ENCODE measurements at regions not wholly inside any gene's neighbourhood (a gene's known extent, or its start where the extent isn't known, plus 50 kb on each side); places are given as distances from the start of the nearest gene placed in this dataset.

DNA sequence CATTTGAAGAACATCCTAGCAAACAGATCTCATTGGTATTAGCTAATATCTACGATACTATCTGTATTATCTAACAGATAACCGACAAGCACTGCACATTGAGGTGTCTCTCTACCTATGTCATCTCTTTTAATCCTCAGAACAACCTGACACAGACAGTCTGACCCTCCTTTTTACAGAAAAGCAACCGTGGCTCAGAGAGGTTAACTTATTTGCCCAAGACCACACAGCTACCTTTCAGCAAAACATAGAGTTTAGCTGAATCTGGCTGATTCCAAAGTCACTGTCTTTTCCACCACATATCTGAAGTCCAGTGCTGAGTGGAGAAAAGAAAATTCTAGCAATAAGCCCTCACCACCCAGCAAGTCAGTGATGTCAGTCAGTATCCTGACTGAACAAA lies 358.7 kb upstream of the JARID2 start:
- no peak for TF ChIP-seq CTCF (IDR thresholded peaks at IDR 0.05)
- no peak for TF ChIP-seq POLR2A (IDR thresholded peaks at IDR 0.05)
- no peak for TF ChIP-seq POLR2AphosphoS5 (IDR thresholded peaks at IDR 0.05)

Measured in sigmoid colon (tissue), 4 donors.